ENCODE measurements at regions not wholly inside any gene's neighbourhood (a gene's known extent, or its start where the extent isn't known, plus 50 kb on each side); places are given as distances from the start of the nearest gene placed in this dataset.

- H4K20me1 ChIP-seq (ENCODE audit: insufficient read depth, low read length), result no peaks in the 10 kb centered on the region
- no peak overlapping the region for H3K4me3 ChIP-seq (ENCODE audit: insufficient read depth, low read depth, low read length)
- DNase-seq (ENCODE audit: low read depth) (no peak), FAIRE-seq (no peak)
- Mint-ChIP-seq H3K27me3 (ENCODE audit: low read depth, unreplicated experiment) (no peaks in the 10 kb centered on the region), H3K27ac (ENCODE audit: unreplicated experiment) (no peak overlapping the region), H3K36me3 (ENCODE audit: low read depth, unreplicated experiment) (no peaks in the 10 kb centered on the region), H3K9me3 (ENCODE audit: unreplicated experiment) (no peaks in the 10 kb centered on the region), H3K4me1 (ENCODE audit: low read depth, unreplicated experiment) (no peaks in the 10 kb centered on the region), H3K4me3 (ENCODE audit: unreplicated experiment) (no peak overlapping the region)
- H3K9me3 ChIP-seq (ENCODE audit: insufficient read depth, low read depth, low read length), result no peaks in the 10 kb centered on the region
- no peak overlapping the region for H3K4me2 ChIP-seq (ENCODE audit: low read length)
- no peaks in the 10 kb centered on the region for H3K27me3 ChIP-seq (ENCODE audit: insufficient read depth, low read length)
- H3K4me1 ChIP-seq (ENCODE audit: insufficient read depth, low read length), result no peaks in the 10 kb centered on the region
- no peak overlapping the region for H3K27ac ChIP-seq (ENCODE audit: low read depth, low read length)
- no peak overlapping the region for H3K9ac ChIP-seq (ENCODE audit: low read length)
- H3K79me2 ChIP-seq (ENCODE audit: insufficient read depth, low read length), result no peaks in the 10 kb centered on the region
- H3K36me3 ChIP-seq (ENCODE audit: insufficient read depth, low read length), result no peaks in the 10 kb centered on the region
- H2AFZ ChIP-seq (ENCODE audit: low read depth, low read length), result no peak overlapping the region
- TF ChIP-seq EZH2 (IDR thresholded peaks at IDR 0.05; ENCODE audit: insufficient read depth, low read length) (no peak), CTCF (IDR thresholded peaks at IDR 0.05; ENCODE audit: insufficient read depth, low read depth, low read length) (no peak)
Observed at GRCh38 chr13:63112799-63113395, 1697.2 kb upstream of the PCDH20 start.

- Mint-ChIP-seq H3K4me1 (ENCODE audit: low read depth, unreplicated experiment) (no peaks in the 10 kb centered on the region), H3K27me3 (ENCODE audit: low read depth, unreplicated experiment) (no peaks in the 10 kb centered on the region), H3K27ac (ENCODE audit: unreplicated experiment) (no peak overlapping the region), H3K4me3 (ENCODE audit: unreplicated experiment) (no peak overlapping the region), H3K9me3 (ENCODE audit: unreplicated experiment) (no peaks in the 10 kb centered on the region), H3K36me3 (ENCODE audit: low read depth, unreplicated experiment) (no peaks in the 10 kb centered on the region)
- no peaks in the 10 kb centered on the region for H3K27me3 ChIP-seq (ENCODE audit: insufficient read depth, low read length)
- no peaks in the 10 kb centered on the region for H4K20me1 ChIP-seq (ENCODE audit: insufficient read depth, low read length)
- no peak overlapping the region for H2AFZ ChIP-seq (ENCODE audit: low read depth, low read length)
- no peak overlapping the region for H3K9ac ChIP-seq (ENCODE audit: low read length)
- TF ChIP-seq EZH2 (IDR thresholded peaks at IDR 0.05; ENCODE audit: insufficient read depth, low read length) (no peak), CTCF (IDR thresholded peaks at IDR 0.05; ENCODE audit: insufficient read depth, low read depth, low read length) (no peak)
- no peaks in the 10 kb centered on the region for H3K4me1 ChIP-seq (ENCODE audit: insufficient read depth, low read length)
- H3K4me2 ChIP-seq (ENCODE audit: low read length), result no peak overlapping the region
- H3K27ac ChIP-seq (ENCODE audit: low read depth, low read length), result no peak overlapping the region
- no peaks in the 10 kb centered on the region for H3K36me3 ChIP-seq (ENCODE audit: insufficient read depth, low read length)
- DNase-seq (ENCODE audit: low read depth) (peak; percentile 56), FAIRE-seq (no peak)
- no peaks in the 10 kb centered on the region for H3K79me2 ChIP-seq (ENCODE audit: insufficient read depth, low read length)
- H3K9me3 ChIP-seq (ENCODE audit: insufficient read depth, low read depth, low read length), result no peaks in the 10 kb centered on the region
- H3K4me3 ChIP-seq (ENCODE audit: insufficient read depth, low read depth, low read length), result no peak overlapping the region
Observed at GRCh38 chr13:63110466-63110865, 1694.8 kb upstream of the PCDH20 start.

- DNase-seq (ENCODE audit: low read depth) (peak; percentile 58), FAIRE-seq (no peak)
- Mint-ChIP-seq H3K27ac (ENCODE audit: unreplicated experiment) (no peak overlapping the region), H3K4me3 (ENCODE audit: unreplicated experiment) (no peak overlapping the region), H3K27me3 (ENCODE audit: low read depth, unreplicated experiment) (no peaks in the 10 kb centered on the region), H3K36me3 (ENCODE audit: low read depth, unreplicated experiment) (no peaks in the 10 kb centered on the region), H3K4me1 (ENCODE audit: low read depth, unreplicated experiment) (no peaks in the 10 kb centered on the region), H3K9me3 (ENCODE audit: unreplicated experiment) (no peaks in the 10 kb centered on the region)
- H3K79me2 ChIP-seq (ENCODE audit: insufficient read depth, low read length), result no peaks in the 10 kb centered on the region
- H4K20me1 ChIP-seq (ENCODE audit: insufficient read depth, low read length), result no peaks in the 10 kb centered on the region
- H3K4me1 ChIP-seq (ENCODE audit: insufficient read depth, low read length), result no peaks in the 10 kb centered on the region
- H3K9me3 ChIP-seq (ENCODE audit: insufficient read depth, low read depth, low read length), result no peaks in the 10 kb centered on the region
- no peaks in the 10 kb centered on the region for H3K36me3 ChIP-seq (ENCODE audit: insufficient read depth, low read length)
- no peaks in the 10 kb centered on the region for H3K27me3 ChIP-seq (ENCODE audit: insufficient read depth, low read length)
- no peak overlapping the region for H3K27ac ChIP-seq (ENCODE audit: low read depth, low read length)
- H3K9ac ChIP-seq (ENCODE audit: low read length), result no peak overlapping the region
- H2AFZ ChIP-seq (ENCODE audit: low read depth, low read length), result no peak overlapping the region
- no peak overlapping the region for H3K4me3 ChIP-seq (ENCODE audit: insufficient read depth, low read depth, low read length)
- TF ChIP-seq EZH2 (IDR thresholded peaks at IDR 0.05; ENCODE audit: insufficient read depth, low read length) (no peak), CTCF (IDR thresholded peaks at IDR 0.05; ENCODE audit: insufficient read depth, low read depth, low read length) (no peak)
- H3K4me2 ChIP-seq (ENCODE audit: low read length), result no peak overlapping the region
Observed at GRCh38 chr13:63107179-63107943, 1691.7 kb upstream of the PCDH20 start.

All from astrocyte (in vitro differentiated cells and primary cell).